ENCODE measurements at regions not wholly inside any gene's neighbourhood (a gene's known extent, or its start where the extent isn't known, plus 50 kb on each side); places are given as distances from the start of the nearest gene placed in this dataset.

DNA sequence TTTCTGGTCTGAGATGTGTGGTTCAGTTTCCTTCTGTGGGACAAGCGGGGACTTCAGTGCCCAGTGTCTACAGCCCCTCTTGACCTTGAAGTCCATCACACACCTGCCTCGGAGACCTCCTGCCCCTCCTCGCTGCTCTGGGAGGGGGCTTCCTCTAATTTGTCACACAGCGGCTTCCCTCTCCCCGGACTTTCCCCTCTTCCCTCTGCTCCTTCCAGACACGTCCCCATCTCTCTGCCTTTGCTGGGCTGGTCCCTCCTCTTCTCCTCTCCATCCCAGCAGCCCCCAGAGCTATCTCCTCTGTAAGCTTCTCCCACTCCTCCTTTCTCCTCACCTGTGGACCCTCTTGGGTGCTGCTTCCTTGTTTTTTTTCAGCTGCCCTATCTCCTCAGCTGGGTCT lies 122.2 kb upstream of the SORCS3 start:
- Histone ChIP-seq H4K20me1 (ENCODE audit: insufficient read depth) (no peaks in the 10 kb centered on the region), H2AFZ (ENCODE audit: low read depth) (no peak overlapping the region), H3K36me3 (replicated peaks in 1 of 2; ENCODE audit: control insufficient read depth in 1 of 2, insufficient read depth in 2 of 2, low read length in 1 of 2) (no peaks in the 10 kb centered on the region), H3K79me2 (ENCODE audit: insufficient read depth) (no peaks in the 10 kb centered on the region), H3K4me1 (ENCODE audit: control insufficient read depth in 1 of 2, insufficient read depth in 2 of 2, low read depth in 1 of 2, low read length in 1 of 2) (peaks cover 0 to 15% of the 10 kb centered on the region in 2 experiments; a peak in 1 of 4 replicates), H3F3A (replicated peaks; ENCODE audit: insufficient read depth) (no peaks in the 10 kb centered on the region), H3K27ac (ENCODE audit: low read depth in 2 of 2, low read length in 1 of 2) (no peak overlapping the region), H3K9me2 (no peaks in the 10 kb centered on the region), H3K27me3 (ENCODE audit: insufficient read depth) (no peaks in the 10 kb centered on the region), H3K4me2 (no peak overlapping the region), H3K9me3 (no peaks in the 10 kb centered on the region), H3K4me3 (ENCODE audit: low read depth in 2 of 2, low read length in 1 of 2) (no peak overlapping the region), H3K9ac (no peak overlapping the region)
- TF ChIP-seq TEAD4 (IDR thresholded peaks at IDR 0.05; ENCODE audit: borderline replicate concordance, insufficient read depth) (no peak), SMC3 (IDR thresholded peaks at IDR 0.05; ENCODE audit: low read depth, low read length) (no peak), TAF1 (IDR thresholded peaks at IDR 0.05; ENCODE audit: borderline replicate concordance, low read depth, low read length) (no peak), FOXM1 (IDR thresholded peaks at IDR 0.05; ENCODE audit: low read depth) (no peak), ZBTB33 (IDR thresholded peaks at IDR 0.05; ENCODE audit: borderline replicate concordance, low read depth) (no peak), POLR2AphosphoS5 (IDR thresholded peaks at IDR 0.05; ENCODE audit: low read depth, low read length) (no peak), SIN3A (IDR thresholded peaks at IDR 0.05; ENCODE audit: borderline replicate concordance, low read depth, low read length) (no peak)
- DNase-seq: no peak
- POLR2A ChIA-PET: no interaction called here
- CTCF ChIA-PET: no interaction called here
- WGBS (ENCODE audit: low lambda C conversion rate): 37% methylated on average over 5 of the region's 6 CpGs

DNA sequence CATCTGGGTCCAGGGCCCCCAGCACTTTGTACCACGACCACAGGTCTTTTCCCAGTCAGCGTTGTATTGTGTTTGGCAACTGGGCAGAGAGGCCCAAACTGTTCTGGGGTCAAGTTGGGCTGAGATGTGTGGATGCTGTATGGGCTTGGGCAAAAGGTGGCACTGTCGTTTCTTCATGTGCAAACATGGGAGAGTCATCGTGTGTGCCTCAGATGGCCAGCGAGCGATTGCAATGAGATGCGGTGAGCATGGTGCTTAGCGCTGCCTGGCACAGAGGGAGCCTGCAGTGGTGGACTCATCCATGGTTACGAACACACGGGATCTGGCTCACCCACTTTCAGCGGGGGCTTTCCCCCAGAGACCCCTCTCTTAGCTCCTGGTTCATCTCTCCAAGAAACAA lies 120.4 kb upstream of the SORCS3 start:
- WGBS (ENCODE audit: low lambda C conversion rate): 51% methylated on average over 9 of the region's 11 CpGs

More for the DNA sequence above, 120.4 kb upstream of the SORCS3 start:
- Histone ChIP-seq H3K9me2 (no peaks in the 10 kb centered on the region), H4K20me1 (ENCODE audit: insufficient read depth) (no peaks in the 10 kb centered on the region), H3F3A (replicated peaks; ENCODE audit: insufficient read depth) (no peaks in the 10 kb centered on the region), H3K79me2 (ENCODE audit: insufficient read depth) (no peaks in the 10 kb centered on the region), H3K9ac (no peak overlapping the region), H3K4me3 (ENCODE audit: low read depth in 2 of 2, low read length in 1 of 2) (no peak overlapping the region), H2AFZ (ENCODE audit: low read depth) (no peak overlapping the region), H3K27ac (ENCODE audit: low read depth in 2 of 2, low read length in 1 of 2) (no peak overlapping the region), H3K36me3 (replicated peaks in 1 of 2; ENCODE audit: control insufficient read depth in 1 of 2, insufficient read depth in 2 of 2, low read length in 1 of 2) (no peaks in the 10 kb centered on the region), H3K4me2 (no peak overlapping the region), H3K4me1 (ENCODE audit: control insufficient read depth in 1 of 2, insufficient read depth in 2 of 2, low read depth in 1 of 2, low read length in 1 of 2) (peaks cover 0 to 15% of the 10 kb centered on the region in 2 experiments; a peak in 1 of 4 replicates), H3K27me3 (ENCODE audit: insufficient read depth) (no peaks in the 10 kb centered on the region), H3K9me3 (no peaks in the 10 kb centered on the region)
- no peak for DNase-seq
- TF ChIP-seq EP300 (IDR thresholded peaks at IDR 0.05; ENCODE audit: borderline replicate concordance in 1 of 2, low read depth in 1 of 2, low read length in 1 of 2) (no peak), NFIC (IDR thresholded peaks at IDR 0.05; ENCODE audit: borderline replicate concordance) (no peak), TCF12 (IDR thresholded peaks at IDR 0.05) (no peak), RCOR1 (IDR thresholded peaks at IDR 0.05; ENCODE audit: low read length) (no peak), RAD21 (IDR thresholded peaks at IDR 0.05; ENCODE audit: low read length) (no peak), RXRA (IDR thresholded peaks at IDR 0.05; ENCODE audit: borderline replicate concordance, low read depth) (no peak), POLR2AphosphoS5 (IDR thresholded peaks at IDR 0.05; ENCODE audit: low read depth, low read length) (no peak), MEF2A (IDR thresholded peaks at IDR 0.05; ENCODE audit: borderline replicate concordance, low read depth) (no peak), USF1 (IDR thresholded peaks at IDR 0.05; ENCODE audit: borderline replicate concordance, low read depth) (no peak), TEAD4 (IDR thresholded peaks at IDR 0.05; ENCODE audit: borderline replicate concordance, insufficient read depth) (no peak), EZH2phosphoT487 (IDR thresholded peaks at IDR 0.05; ENCODE audit: borderline replicate concordance, low read depth) (no peak), FOXM1 (IDR thresholded peaks at IDR 0.05; ENCODE audit: low read depth) (no peak), SIN3A (IDR thresholded peaks at IDR 0.05; ENCODE audit: borderline replicate concordance, low read depth, low read length) (no peak), CHD2 (IDR thresholded peaks at IDR 0.05; ENCODE audit: low read length, partially characterized antibody) (no peak), NRF1 (IDR thresholded peaks at IDR 0.05; ENCODE audit: low read depth, low read length) (no peak), YY1 (IDR thresholded peaks at IDR 0.05; ENCODE audit: low read depth) (no peak), TAF1 (IDR thresholded peaks at IDR 0.05; ENCODE audit: borderline replicate concordance, low read depth, low read length) (no peak)
- TF ChIP-seq, protein P1, sequence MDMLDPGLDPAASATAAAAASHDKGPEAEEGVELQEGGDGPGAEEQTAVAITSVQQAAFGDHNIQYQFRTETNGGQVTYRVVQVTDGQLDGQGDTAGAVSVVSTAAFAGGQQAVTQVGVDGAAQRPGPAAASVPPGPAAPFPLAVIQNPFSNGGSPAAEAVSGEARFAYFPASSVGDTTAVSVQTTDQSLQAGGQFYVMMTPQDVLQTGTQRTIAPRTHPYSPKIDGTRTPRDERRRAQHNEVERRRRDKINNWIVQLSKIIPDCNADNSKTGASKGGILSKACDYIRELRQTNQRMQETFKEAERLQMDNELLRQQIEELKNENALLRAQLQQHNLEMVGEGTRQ (IDR thresholded peaks at IDR 0.05; ENCODE audit: borderline replicate concordance, low read depth, low read length): no peak
- CTCF ChIA-PET: no interaction called here
- POLR2A ChIA-PET: no interaction called here
